H9 (cell line): ENCODE measurements at regions not wholly inside any gene's neighbourhood (a gene's known extent, or its start where the extent isn't known, plus 50 kb on each side); places are given as distances from the start of the nearest gene placed in this dataset.

Experiments used
- DNase-seq: peaks from one replicate; pipeline ENCODE4 v3.0.0-alpha.2; 2017
- H2AFZ ChIP-seq: one replicate; pipeline ENCODE4 v1.6.1; 2013; ENCODE audit warnings: mild to moderate bottlenecking, low read length, control low read depth, moderate library complexity
- H2AK5ac ChIP-seq: 2 replicates; pipeline ENCODE4 v1.6.1; 2013; ENCODE audit warnings: low read length, control low read depth, mixed read lengths; ENCODE audit not compliant: insufficient read length
- H2BK120ac ChIP-seq: one replicate; pipeline ENCODE4 v1.6.1; 2013; ENCODE audit warnings: low read depth, mild to moderate bottlenecking, low read length, control low read depth, inconsistent platforms; ENCODE audit not compliant: poor library complexity, severe bottlenecking
- H2BK12ac ChIP-seq: 2 replicates; pipeline ENCODE4 v1.6.1; 2013; ENCODE audit warnings: low read length, control low read depth, mixed read lengths, low read depth; ENCODE audit not compliant: insufficient read length
- H2BK15ac ChIP-seq: 2 replicates; pipeline ENCODE4 v1.6.1; 2013; ENCODE audit warnings: low read depth, low read length, control low read depth
- H2BK20ac ChIP-seq: one replicate; pipeline ENCODE4 v1.6.1; 2013; ENCODE audit warnings: low read depth, mild to moderate bottlenecking, low read length, control low read depth, inconsistent platforms; ENCODE audit not compliant: poor library complexity, severe bottlenecking
- H2BK5ac ChIP-seq: 2 replicates; pipeline ENCODE4 v1.6.1; 2013; ENCODE audit warnings: low read length, control low read depth, mixed read lengths; ENCODE audit not compliant: insufficient read length
- H3K14ac ChIP-seq: 2 replicates; pipeline ENCODE4 v1.6.1; 2013; ENCODE audit warnings: low read length, control low read depth; ENCODE audit not compliant: insufficient read depth
- H3K18ac ChIP-seq: 2 replicates; pipeline ENCODE4 v1.6.1; 2013; ENCODE audit warnings: low read depth, mild to moderate bottlenecking, mixed read lengths, low read length, control low read depth; ENCODE audit not compliant: insufficient read length
- H3K23ac ChIP-seq: 2 replicates; pipeline ENCODE4 v1.6.1; 2013; ENCODE audit warnings: low read length, control low read depth, mixed read lengths, low read depth; ENCODE audit not compliant: insufficient read length
- H3K23me2 ChIP-seq: 2 replicates; pipeline ENCODE4 v1.6.1; 2013; ENCODE audit warnings: low read depth, mild to moderate bottlenecking, mixed read lengths, low read length, control low read depth; ENCODE audit not compliant: insufficient read length, poor library complexity, severe bottlenecking
- H3K27ac ChIP-seq: 2 replicates; pipeline ENCODE4 v1.5.1; 2013; ENCODE audit warnings: low read length, control low read depth, mixed read lengths, low read depth; ENCODE audit not compliant: insufficient read length
- H3K27me3 ChIP-seq: 2 replicates; pipeline ENCODE4 v1.6.1; 2013; ENCODE audit warnings: low read length, control low read depth, inconsistent platforms; ENCODE audit not compliant: insufficient read depth
- H3K4ac ChIP-seq: 2 replicates; pipeline ENCODE4 v1.6.1; 2013; ENCODE audit warnings: low read depth, mild to moderate bottlenecking, control low read depth, inconsistent platforms, low read length, moderate library complexity
- H3K4me1 ChIP-seq: 2 replicates; pipeline ENCODE4 v1.6.1; 2013; ENCODE audit warnings: low read length, control low read depth, inconsistent platforms; ENCODE audit not compliant: insufficient read depth
- H3K4me2 ChIP-seq: 2 replicates; pipeline ENCODE4 v1.6.1; 2013; ENCODE audit warnings: low read length, control low read depth, mixed read lengths; ENCODE audit not compliant: insufficient read length, insufficient read depth
- H3K56ac ChIP-seq: 2 replicates; pipeline ENCODE4 v1.6.1; 2013; ENCODE audit warnings: low read depth, mild to moderate bottlenecking, mixed read lengths, low read length, control low read depth; ENCODE audit not compliant: insufficient read length
- H3K79me1 ChIP-seq: 2 replicates; pipeline ENCODE4 v1.6.1; 2013; ENCODE audit warnings: low read depth, mild to moderate bottlenecking, moderate library complexity, low read length, control low read depth, inconsistent platforms; ENCODE audit not compliant: insufficient read depth, poor library complexity, severe bottlenecking
- H3K79me2 ChIP-seq: 2 replicates; pipeline ENCODE4 v1.6.1; 2013; ENCODE audit warnings: low read length, control low read depth, inconsistent platforms; ENCODE audit not compliant: insufficient read depth
- H3K9ac ChIP-seq: 2 replicates; pipeline ENCODE4 v1.6.1; 2013; ENCODE audit warnings: low read length, control low read depth, mixed read lengths; ENCODE audit not compliant: insufficient read length; ENCODE audit errors: extremely low read depth
- H3K9me3 ChIP-seq: one replicate; pipeline ENCODE4 v1.6.1; 2013; ENCODE audit warnings: low read depth, low read length, inconsistent platforms; ENCODE audit not compliant: control insufficient read depth
- H3T11ph ChIP-seq: one replicate; pipeline ENCODE4 v1.6.1; 2013; ENCODE audit warnings: mild to moderate bottlenecking, low read length, control low read depth, inconsistent platforms
- H4K20me1 ChIP-seq: one replicate; pipeline ENCODE4 v1.6.1; 2013; ENCODE audit not compliant: control insufficient read depth, insufficient read length, insufficient read depth
- H4K5ac ChIP-seq: 2 replicates; pipeline ENCODE4 v1.6.1; 2013; ENCODE audit warnings: low read depth, mild to moderate bottlenecking, mixed read lengths, low read length, control low read depth; ENCODE audit not compliant: insufficient read length
- H4K8ac ChIP-seq: replicated peaks from 2 replicates; pipeline ENCODE4 v1.6.1; 2013; ENCODE audit warnings: low read length, control low read depth, mixed read lengths, low read depth; ENCODE audit not compliant: insufficient read length
- H4K91ac ChIP-seq: 2 replicates; pipeline ENCODE4 v1.6.1; 2013; ENCODE audit warnings: low read depth, mild to moderate bottlenecking, moderate library complexity, mixed read lengths, low read length, control low read depth; ENCODE audit not compliant: insufficient read length
- H3K27ac Mint-ChIP-seq, 3 experiments: 2 replicates in 2 of 3; 3 replicates in 1 of 3; pipeline ENCODE4 v1.8.0; 2020 to 2021; ENCODE audit warnings: mixed read lengths in 3 of 3, mild to moderate bottlenecking in 1 of 3, moderate library complexity in 1 of 3
- H3K27me3 Mint-ChIP-seq: 2 replicates; pipeline ENCODE4 v1.8.0; 2021; ENCODE audit warnings: low read depth, mild to moderate bottlenecking, moderate library complexity, mixed read lengths
- H3K36me3 Mint-ChIP-seq, 3 experiments: 2 replicates in 2 of 3; 3 replicates in 1 of 3; pipeline ENCODE4 v1.8.0; 2020 to 2021; ENCODE audit warnings: low read depth in 3 of 3, mixed read lengths in 3 of 3; ENCODE audit not compliant: insufficient read depth in 1 of 3
- H3K4me1 Mint-ChIP-seq, 2 experiments: 2 replicates each; pipeline ENCODE4 v1.8.0; 2020; ENCODE audit warnings: mixed read lengths in 2 of 2
- H3K4me3 Mint-ChIP-seq, 2 experiments: 2 replicates in 1 of 2; 3 replicates in 1 of 2; pipeline ENCODE4 v1.8.0; 2020 to 2021; ENCODE audit warnings: mild to moderate bottlenecking in 2 of 2, mixed read lengths in 2 of 2, moderate library complexity in 1 of 2
- H3K9me3 Mint-ChIP-seq, 2 experiments: 2 replicates in 1 of 2; 3 replicates in 1 of 2; pipeline ENCODE4 v1.8.0; 2020; ENCODE audit warnings: mild to moderate bottlenecking in 2 of 2, mixed read lengths in 2 of 2, moderate library complexity in 1 of 2
- CTCF ChIP-seq: fragments of 200-600 bp; sonication (generic); conservative IDR thresholded peaks from 3 replicates; pipeline ENCODE4 v1.8.0; 2021; ENCODE audit warnings: antibody characterized with exemption, mild to moderate bottlenecking
- WGBS: extraction: QIAGEN DNeasy Blood & Tissue Kit; methylation state at CpG from one replicate; pipeline ENCODE4 v1.1.7; 2013; ENCODE audit warnings: missing lambda C conversion rate, low lambda C conversion rate, mixed read lengths; ENCODE audit not compliant: insufficient read length; ENCODE audit errors: extremely low coverage; 5-methylcytosine and 5-hydroxymethylcytosine counted together

GRCh38 chr14:26685401-26685800, 87.6 kb upstream of the NOVA1 start:
- peaks cover 0 to 5% of the 10 kb centered on the region in 2 experiments; a peak in 2 of 4 replicates for H3K4me1 Mint-ChIP-seq
- H3K9me3 Mint-ChIP-seq: peaks cover 9 to 18% of the 10 kb centered on the region in 2 experiments; a peak in 4 of 5 replicates

More at GRCh38 chr14:26685401-26685800, 87.6 kb upstream of the NOVA1 start:
- Histone ChIP-seq H2BK12ac (no peak overlapping the region), H3K56ac (no peak overlapping the region), H3K14ac (no peak overlapping the region), H2BK15ac (no peak overlapping the region), H2AFZ (no peak overlapping the region), H4K20me1 (no peaks in the 10 kb centered on the region), H3K23me2 (no peaks in the 10 kb centered on the region), H3K27me3 (no peaks in the 10 kb centered on the region), H3K18ac (no peak overlapping the region), H3K4me1 (no peaks in the 10 kb centered on the region), H3T11ph (no peak overlapping the region), H3K27ac (no peak overlapping the region), H2BK5ac (no peak overlapping the region), H3K9ac (no peak overlapping the region), H4K8ac (no peak overlapping the region), H3K9me3 (no peaks in the 10 kb centered on the region), H3K4ac (no peak overlapping the region), H2BK120ac (no peak overlapping the region), H3K4me2 (no peak overlapping the region), H3K79me2 (no peaks in the 10 kb centered on the region), H4K91ac (no peak overlapping the region), H2BK20ac (no peak overlapping the region), H2AK5ac (no peak overlapping the region), H3K79me1 (no peaks in the 10 kb centered on the region), H3K23ac (no peak overlapping the region), H4K5ac (no peak overlapping the region)
- Mint-ChIP-seq H3K27me3 (no peaks in the 10 kb centered on the region), H3K36me3 (peaks cover 1 to 9% (median 6%) of the 10 kb centered on the region in 3 experiments; a peak in 4 of 7 replicates), H3K4me3 (no peak overlapping the region), H3K27ac (no peak overlapping the region)
- no CpG with 5 or more reads among the region's 1 CpG for WGBS
- no peak for TF ChIP-seq CTCF
- DNase-seq: no peak
